ENCODE measurements at regions not wholly inside any gene's neighbourhood (a gene's known extent, or its start where the extent isn't known, plus 50 kb on each side); places are given as distances from the start of the nearest gene placed in this dataset.

GRCh38 chr7:130877236-130877990 lies 143.4 kb upstream of the KLF14 start:
- peak in 1 of 2 donors; percentile 6 for TF ChIP-seq POLR2A (IDR thresholded peaks at IDR 0.05)
- TF ChIP-seq, protein P1, sequence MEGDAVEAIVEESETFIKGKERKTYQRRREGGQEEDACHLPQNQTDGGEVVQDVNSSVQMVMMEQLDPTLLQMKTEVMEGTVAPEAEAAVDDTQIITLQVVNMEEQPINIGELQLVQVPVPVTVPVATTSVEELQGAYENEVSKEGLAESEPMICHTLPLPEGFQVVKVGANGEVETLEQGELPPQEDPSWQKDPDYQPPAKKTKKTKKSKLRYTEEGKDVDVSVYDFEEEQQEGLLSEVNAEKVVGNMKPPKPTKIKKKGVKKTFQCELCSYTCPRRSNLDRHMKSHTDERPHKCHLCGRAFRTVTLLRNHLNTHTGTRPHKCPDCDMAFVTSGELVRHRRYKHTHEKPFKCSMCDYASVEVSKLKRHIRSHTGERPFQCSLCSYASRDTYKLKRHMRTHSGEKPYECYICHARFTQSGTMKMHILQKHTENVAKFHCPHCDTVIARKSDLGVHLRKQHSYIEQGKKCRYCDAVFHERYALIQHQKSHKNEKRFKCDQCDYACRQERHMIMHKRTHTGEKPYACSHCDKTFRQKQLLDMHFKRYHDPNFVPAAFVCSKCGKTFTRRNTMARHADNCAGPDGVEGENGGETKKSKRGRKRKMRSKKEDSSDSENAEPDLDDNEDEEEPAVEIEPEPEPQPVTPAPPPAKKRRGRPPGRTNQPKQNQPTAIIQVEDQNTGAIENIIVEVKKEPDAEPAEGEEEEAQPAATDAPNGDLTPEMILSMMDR (IDR thresholded peaks at IDR 0.05 in 4 of 5, conservative IDR thresholded peaks at IDR 0.05 in 1 of 5), result no peak

All from gastrocnemius medialis (tissue), 4 donors.